DOHH2 (cell line): ENCODE measurements at regions not wholly inside any gene's neighbourhood (a gene's known extent, or its start where the extent isn't known, plus 50 kb on each side); places are given as distances from the start of the nearest gene placed in this dataset.

ENCODE experiments used
- H3F3A ChIP-seq: fragments of 200-600 bp; sonication (generic), shearing (Covaris generic); 2 replicates; pipeline ENCODE4 v1.6.0; 2016; ENCODE audit warnings: antibody characterized with exemption, mild to moderate bottlenecking; ENCODE audit not compliant: control insufficient read depth, insufficient read depth
- H3K27ac ChIP-seq: fragments of 200-600 bp; sonication (generic); 2 replicates; pipeline ENCODE4 v1.5.1; 2014; ENCODE audit warnings: low read depth, mild to moderate bottlenecking, low read length, moderate library complexity
- H3K27me3 ChIP-seq: fragments of 200-600 bp; sonication (generic); 2 replicates; pipeline ENCODE4 v1.6.1; 2014; ENCODE audit warnings: mild to moderate bottlenecking, low read length, mixed read lengths; ENCODE audit not compliant: control insufficient read depth
- H3K36me3 ChIP-seq: fragments of 200-600 bp; sonication (generic); 2 replicates; pipeline ENCODE4 v1.6.1; 2014; ENCODE audit warnings: mild to moderate bottlenecking, low read length, moderate library complexity, mixed read lengths; ENCODE audit not compliant: control insufficient read depth
- H3K4me1 ChIP-seq: fragments of 200-600 bp; sonication (generic); 2 replicates; pipeline ENCODE4 v1.6.1; 2014; ENCODE audit warnings: mild to moderate bottlenecking, low read length, mixed read lengths; ENCODE audit not compliant: control insufficient read depth
- H3K4me2 ChIP-seq: fragments of 200-600 bp; sonication (generic); 2 replicates; pipeline ENCODE4 v1.6.0; 2014; ENCODE audit warnings: mild to moderate bottlenecking, low read length, moderate library complexity
- H3K4me3 ChIP-seq: fragments of 200-600 bp; sonication (generic); 2 replicates; pipeline ENCODE4 v1.5.1; 2014; ENCODE audit warnings: mild to moderate bottlenecking, low read length, mixed read lengths
- H3K79me2 ChIP-seq: fragments of 200-600 bp; sonication (generic); 2 replicates; pipeline ENCODE4 v1.6.1; 2014; ENCODE audit warnings: mild to moderate bottlenecking, low read length, mixed read lengths; ENCODE audit not compliant: control insufficient read depth
- H3K9me2 ChIP-seq: fragments of 200-600 bp; sonication (generic); replicated peaks from 2 replicates; pipeline ENCODE4 v1.6.1; 2014; ENCODE audit warnings: mild to moderate bottlenecking, low read length, mixed read lengths; ENCODE audit not compliant: control insufficient read depth
- H3K9me3 ChIP-seq: fragments of 200-600 bp; sonication (generic); 2 replicates; pipeline ENCODE4 v1.6.1; 2014; ENCODE audit warnings: antibody characterized with exemption, low read length, mixed read lengths; ENCODE audit not compliant: control insufficient read depth, insufficient read depth
- H4K20me1 ChIP-seq: fragments of 200-600 bp; sonication (generic); 2 replicates; pipeline ENCODE4 v1.6.0; 2014; ENCODE audit warnings: low read depth, mild to moderate bottlenecking, antibody characterized with exemption, low read length, moderate library complexity; ENCODE audit not compliant: control insufficient read depth, insufficient read depth
- CTCF ChIP-seq: fragments of 200-600 bp; sonication (generic); IDR thresholded peaks from one replicate; pipeline ENCODE4 v1.5.1; 2014; ENCODE audit warnings: antibody characterized with exemption, mild to moderate bottlenecking, low read depth, low read length; ENCODE audit not compliant: poor library complexity, severe bottlenecking
- EZH2phosphoT487 ChIP-seq: fragments of 200-600 bp; sonication (generic); IDR thresholded peaks from 2 replicates; pipeline ENCODE4 v1.6.1; 2017; ENCODE audit warnings: borderline replicate concordance, mild to moderate bottlenecking, antibody characterized with exemption, low read length, moderate library complexity, mixed read lengths

DNA sequence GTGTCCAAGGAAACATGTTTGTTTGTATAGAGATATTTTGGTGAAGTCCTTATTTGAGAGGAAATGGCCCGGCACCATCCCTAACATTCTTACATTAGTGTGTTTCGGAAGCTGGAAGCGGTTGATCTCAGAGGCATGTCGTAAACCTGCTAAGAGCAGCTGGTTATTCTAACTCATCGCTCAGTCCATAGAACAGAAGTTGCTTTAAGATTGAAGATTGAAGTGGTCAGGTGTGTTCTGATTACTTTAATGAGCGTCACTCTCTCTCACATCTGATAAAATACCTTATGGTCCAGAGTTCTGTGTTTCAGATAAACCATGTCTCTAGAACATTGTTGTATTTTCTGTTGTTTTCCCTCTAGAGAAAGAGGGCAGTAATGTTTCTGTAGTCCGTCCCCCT is 60.2 kb upstream of the FLT1 start:
- H3K79me2 ChIP-seq, result no peaks in the 10 kb centered on the region
- H3K9me3 ChIP-seq, result no peaks in the 10 kb centered on the region
- no peaks in the 10 kb centered on the region for H3K27me3 ChIP-seq
- no peaks in the 10 kb centered on the region for H3F3A ChIP-seq
- H4K20me1 ChIP-seq, result no peaks in the 10 kb centered on the region
- H3K27ac ChIP-seq, result no peak overlapping the region
- H3K36me3 ChIP-seq, result no peaks in the 10 kb centered on the region
- no peak overlapping the region for H3K4me2 ChIP-seq
- H3K4me3 ChIP-seq, result no peak overlapping the region
- H3K9me2 ChIP-seq, result no peaks in the 10 kb centered on the region
- no peaks in the 10 kb centered on the region for H3K4me1 ChIP-seq
- TF ChIP-seq CTCF, result no peak
- no peak for TF ChIP-seq EZH2phosphoT487

DNA sequence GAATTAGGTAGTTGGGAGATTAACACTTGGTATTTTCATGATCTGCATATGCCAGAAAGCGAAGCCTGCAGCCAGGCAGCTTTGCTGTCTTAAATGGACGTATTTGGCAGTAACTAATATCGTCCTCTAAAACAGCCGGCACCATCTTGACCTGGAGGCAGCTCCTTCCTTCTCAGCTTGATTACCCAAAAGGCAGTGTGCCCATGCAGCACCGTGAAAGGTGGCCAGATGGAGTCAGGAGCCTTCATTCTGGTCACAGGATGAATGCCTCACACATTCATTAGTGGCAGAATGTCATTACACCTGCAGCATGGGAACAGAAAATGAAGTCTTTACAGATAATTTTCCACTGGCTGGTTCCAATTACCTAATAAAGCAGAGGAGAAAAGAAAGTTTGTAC is 59.0 kb upstream of the FLT1 start:
- no peaks in the 10 kb centered on the region for H3K79me2 ChIP-seq
- H3F3A ChIP-seq, result no peaks in the 10 kb centered on the region
- no peaks in the 10 kb centered on the region for H3K9me2 ChIP-seq
- no peak overlapping the region for H3K27ac ChIP-seq
- H3K27me3 ChIP-seq, result no peaks in the 10 kb centered on the region
- no peaks in the 10 kb centered on the region for H3K9me3 ChIP-seq
- H3K36me3 ChIP-seq, result no peaks in the 10 kb centered on the region
- no peaks in the 10 kb centered on the region for H3K4me1 ChIP-seq
- TF ChIP-seq EZH2phosphoT487 (no peak), CTCF (no peak)
- H4K20me1 ChIP-seq, result no peaks in the 10 kb centered on the region
- H3K4me3 ChIP-seq, result no peak overlapping the region
- H3K4me2 ChIP-seq, result no peak overlapping the region

GRCh38 chr13:28552288-28552687 is 57.4 kb upstream of the FLT1 start:
- Histone ChIP-seq H3F3A (no peaks in the 10 kb centered on the region), H3K36me3 (no peaks in the 10 kb centered on the region), H3K4me2 (no peak overlapping the region), H3K27ac (no peak overlapping the region), H4K20me1 (no peaks in the 10 kb centered on the region), H3K4me1 (no peaks in the 10 kb centered on the region), H3K9me3 (no peaks in the 10 kb centered on the region), H3K9me2 (no peaks in the 10 kb centered on the region), H3K4me3 (no peak overlapping the region), H3K27me3 (no peaks in the 10 kb centered on the region), H3K79me2 (no peaks in the 10 kb centered on the region)
- TF ChIP-seq CTCF, result no peak
- no peak for TF ChIP-seq EZH2phosphoT487

DNA sequence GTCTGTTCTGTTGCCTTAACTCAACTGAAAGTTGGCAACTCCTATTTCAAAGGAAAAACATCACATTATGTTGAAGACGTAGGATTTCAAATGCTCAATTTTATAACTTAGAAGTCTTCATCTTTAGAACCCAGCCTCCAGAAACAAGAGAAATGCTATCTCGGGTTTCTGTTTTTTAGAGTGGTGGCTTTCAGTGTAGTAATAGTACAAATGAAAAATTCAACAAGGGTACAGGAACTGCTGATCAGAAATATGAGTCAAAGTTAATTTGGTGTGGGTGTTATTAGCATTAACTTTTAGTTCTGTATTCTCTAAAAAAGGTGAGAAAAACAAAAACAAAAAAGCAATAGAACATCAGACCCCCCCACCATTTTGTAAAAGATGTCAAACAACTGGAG is 56.6 kb upstream of the FLT1 start:
- no peak overlapping the region for H3K4me3 ChIP-seq
- no peak overlapping the region for H3K27ac ChIP-seq
- no peaks in the 10 kb centered on the region for H3K9me2 ChIP-seq
- no peaks in the 10 kb centered on the region for H4K20me1 ChIP-seq
- no peaks in the 10 kb centered on the region for H3K4me1 ChIP-seq
- no peak overlapping the region for H3K4me2 ChIP-seq
- no peaks in the 10 kb centered on the region for H3F3A ChIP-seq
- H3K36me3 ChIP-seq, result no peaks in the 10 kb centered on the region
- H3K27me3 ChIP-seq, result no peaks in the 10 kb centered on the region
- no peaks in the 10 kb centered on the region for H3K79me2 ChIP-seq
- H3K9me3 ChIP-seq, result no peaks in the 10 kb centered on the region
- no peak for TF ChIP-seq CTCF
- TF ChIP-seq EZH2phosphoT487, result no peak
